GM23338 (cell line): ENCODE measurements at regions not wholly inside any gene's neighbourhood (a gene's known extent, or its start where the extent isn't known, plus 50 kb on each side); places are given as distances from the start of the nearest gene placed in this dataset.

ENCODE experiments used
- EZH2 ChIP-seq: fragments of 200-600 bp; sonication (generic); IDR thresholded peaks from one replicate; pipeline ENCODE4 v1.8.0; 2017; ENCODE audit warnings: antibody characterized with exemption, mild to moderate bottlenecking, low read depth; ENCODE audit not compliant: unreplicated experiment
- EZH2phosphoT487 ChIP-seq: fragments of 200-600 bp; sonication (generic); IDR thresholded peaks from one replicate; pipeline ENCODE4 v1.8.1; 2018; ENCODE audit warnings: antibody characterized with exemption; ENCODE audit not compliant: unreplicated experiment
- JUNB ChIP-seq: IDR thresholded peaks from one replicate; pipeline ENCODE4 v1.6.1; 2016; ENCODE audit warnings: antibody characterized with exemption; ENCODE audit not compliant: unreplicated experiment
- NANOG ChIP-seq: IDR thresholded peaks from 2 replicates; pipeline ENCODE4 v1.6.1; 2016; ENCODE audit warnings: antibody characterized with exemption, borderline replicate concordance
- POLR2AphosphoS5 ChIP-seq: IDR thresholded peaks from 2 replicates; pipeline ENCODE4 v1.6.1; 2016; ENCODE audit warnings: antibody characterized with exemption, low read depth
- STAT1 ChIP-seq: IDR thresholded peaks from one replicate; pipeline ENCODE4 v1.6.1; 2016; ENCODE audit warnings: antibody characterized with exemption; ENCODE audit not compliant: unreplicated experiment
- TF ChIP-seq, protein P1 (sequence below): IDR thresholded peaks from one replicate; pipeline ENCODE4 v1.6.1; 2018; ENCODE audit warnings: antibody characterized with exemption; ENCODE audit not compliant: unreplicated experiment
- TF ChIP-seq, protein P2 (sequence below), 2 experiments: fragments of 200-600 bp in 1 of 2; sonication (generic) in 1 of 2; conservative IDR thresholded peaks; 2 replicates each; pipeline versions ENCODE4 v1.5.1 to v1.6.1; 2016 to 2017; ENCODE audit warnings: antibody characterized with exemption in 2 of 2, low read depth in 2 of 2, mild to moderate bottlenecking in 2 of 2, moderate library complexity in 1 of 2

DNA sequence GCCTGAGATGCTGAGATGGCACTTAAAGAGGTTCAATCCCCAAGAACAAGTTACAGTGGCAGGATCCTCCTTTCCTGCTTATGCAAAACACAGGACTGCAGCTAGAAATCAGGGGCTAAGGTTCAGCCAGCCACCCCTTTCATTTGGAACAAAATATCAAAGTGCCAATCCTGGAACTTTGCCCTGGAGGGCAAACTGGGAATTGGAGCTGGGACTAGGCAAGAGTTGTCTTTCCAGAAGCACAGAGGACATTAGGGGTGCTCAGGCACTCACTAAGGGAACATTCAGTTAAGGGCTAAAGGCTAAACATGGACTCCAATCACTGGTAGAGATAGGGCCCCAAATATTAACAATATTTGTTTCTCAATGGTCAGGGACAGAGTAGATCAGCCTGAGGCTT, 237.2 kb downstream of the EMP1 start:
- TF ChIP-seq, protein P1, sequence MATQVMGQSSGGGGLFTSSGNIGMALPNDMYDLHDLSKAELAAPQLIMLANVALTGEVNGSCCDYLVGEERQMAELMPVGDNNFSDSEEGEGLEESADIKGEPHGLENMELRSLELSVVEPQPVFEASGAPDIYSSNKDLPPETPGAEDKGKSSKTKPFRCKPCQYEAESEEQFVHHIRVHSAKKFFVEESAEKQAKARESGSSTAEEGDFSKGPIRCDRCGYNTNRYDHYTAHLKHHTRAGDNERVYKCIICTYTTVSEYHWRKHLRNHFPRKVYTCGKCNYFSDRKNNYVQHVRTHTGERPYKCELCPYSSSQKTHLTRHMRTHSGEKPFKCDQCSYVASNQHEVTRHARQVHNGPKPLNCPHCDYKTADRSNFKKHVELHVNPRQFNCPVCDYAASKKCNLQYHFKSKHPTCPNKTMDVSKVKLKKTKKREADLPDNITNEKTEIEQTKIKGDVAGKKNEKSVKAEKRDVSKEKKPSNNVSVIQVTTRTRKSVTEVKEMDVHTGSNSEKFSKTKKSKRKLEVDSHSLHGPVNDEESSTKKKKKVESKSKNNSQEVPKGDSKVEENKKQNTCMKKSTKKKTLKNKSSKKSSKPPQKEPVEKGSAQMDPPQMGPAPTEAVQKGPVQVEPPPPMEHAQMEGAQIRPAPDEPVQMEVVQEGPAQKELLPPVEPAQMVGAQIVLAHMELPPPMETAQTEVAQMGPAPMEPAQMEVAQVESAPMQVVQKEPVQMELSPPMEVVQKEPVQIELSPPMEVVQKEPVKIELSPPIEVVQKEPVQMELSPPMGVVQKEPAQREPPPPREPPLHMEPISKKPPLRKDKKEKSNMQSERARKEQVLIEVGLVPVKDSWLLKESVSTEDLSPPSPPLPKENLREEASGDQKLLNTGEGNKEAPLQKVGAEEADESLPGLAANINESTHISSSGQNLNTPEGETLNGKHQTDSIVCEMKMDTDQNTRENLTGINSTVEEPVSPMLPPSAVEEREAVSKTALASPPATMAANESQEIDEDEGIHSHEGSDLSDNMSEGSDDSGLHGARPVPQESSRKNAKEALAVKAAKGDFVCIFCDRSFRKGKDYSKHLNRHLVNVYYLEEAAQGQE = no peak
- TF ChIP-seq EZH2 (no peak), JUNB (no peak), POLR2AphosphoS5 (no peak), STAT1 (no peak), EZH2phosphoT487 (no peak), NANOG (no peak)
- TF ChIP-seq, protein P2, sequence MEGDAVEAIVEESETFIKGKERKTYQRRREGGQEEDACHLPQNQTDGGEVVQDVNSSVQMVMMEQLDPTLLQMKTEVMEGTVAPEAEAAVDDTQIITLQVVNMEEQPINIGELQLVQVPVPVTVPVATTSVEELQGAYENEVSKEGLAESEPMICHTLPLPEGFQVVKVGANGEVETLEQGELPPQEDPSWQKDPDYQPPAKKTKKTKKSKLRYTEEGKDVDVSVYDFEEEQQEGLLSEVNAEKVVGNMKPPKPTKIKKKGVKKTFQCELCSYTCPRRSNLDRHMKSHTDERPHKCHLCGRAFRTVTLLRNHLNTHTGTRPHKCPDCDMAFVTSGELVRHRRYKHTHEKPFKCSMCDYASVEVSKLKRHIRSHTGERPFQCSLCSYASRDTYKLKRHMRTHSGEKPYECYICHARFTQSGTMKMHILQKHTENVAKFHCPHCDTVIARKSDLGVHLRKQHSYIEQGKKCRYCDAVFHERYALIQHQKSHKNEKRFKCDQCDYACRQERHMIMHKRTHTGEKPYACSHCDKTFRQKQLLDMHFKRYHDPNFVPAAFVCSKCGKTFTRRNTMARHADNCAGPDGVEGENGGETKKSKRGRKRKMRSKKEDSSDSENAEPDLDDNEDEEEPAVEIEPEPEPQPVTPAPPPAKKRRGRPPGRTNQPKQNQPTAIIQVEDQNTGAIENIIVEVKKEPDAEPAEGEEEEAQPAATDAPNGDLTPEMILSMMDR (conservative IDR thresholded peaks at IDR 0.05; ENCODE audit: low read depth in 2 of 2) = no peak
